Suppressor macrophage (primary cell): ENCODE measurements at regions not wholly inside any gene's neighbourhood (a gene's known extent, or its start where the extent isn't known, plus 50 kb on each side); places are given as distances from the start of the nearest gene placed in this dataset.

Experiments used
- DNase-seq, 4 experiments: peaks; one replicate each; pipeline ENCODE4 v3.0.0-alpha.2; 2020 to 2022

DNA sequence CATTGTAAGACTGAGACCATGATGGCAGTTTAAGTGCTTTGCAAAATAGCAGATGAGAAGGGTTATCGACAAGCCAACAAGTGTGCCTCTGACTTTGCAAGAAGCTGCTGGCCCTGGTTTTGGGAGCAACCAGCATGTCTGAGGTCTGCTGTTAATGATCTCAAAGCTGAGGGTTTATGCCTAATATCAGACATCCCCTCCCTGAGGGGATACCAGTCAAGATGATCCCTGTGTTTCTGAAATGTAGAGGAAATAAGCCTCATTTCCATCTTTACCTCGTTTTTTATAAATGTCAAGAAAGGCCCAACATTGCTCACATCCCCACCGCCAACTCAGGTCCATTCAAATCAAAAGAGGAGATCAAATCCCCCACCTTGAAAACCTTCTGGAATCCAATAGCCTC, 120.6 kb downstream of the MYCN start:
- no peak for DNase-seq

- DNase-seq, result no peak
Observed at GRCh38 chr2:16060125-16060935, 120.0 kb downstream of the MYCN start.

DNA sequence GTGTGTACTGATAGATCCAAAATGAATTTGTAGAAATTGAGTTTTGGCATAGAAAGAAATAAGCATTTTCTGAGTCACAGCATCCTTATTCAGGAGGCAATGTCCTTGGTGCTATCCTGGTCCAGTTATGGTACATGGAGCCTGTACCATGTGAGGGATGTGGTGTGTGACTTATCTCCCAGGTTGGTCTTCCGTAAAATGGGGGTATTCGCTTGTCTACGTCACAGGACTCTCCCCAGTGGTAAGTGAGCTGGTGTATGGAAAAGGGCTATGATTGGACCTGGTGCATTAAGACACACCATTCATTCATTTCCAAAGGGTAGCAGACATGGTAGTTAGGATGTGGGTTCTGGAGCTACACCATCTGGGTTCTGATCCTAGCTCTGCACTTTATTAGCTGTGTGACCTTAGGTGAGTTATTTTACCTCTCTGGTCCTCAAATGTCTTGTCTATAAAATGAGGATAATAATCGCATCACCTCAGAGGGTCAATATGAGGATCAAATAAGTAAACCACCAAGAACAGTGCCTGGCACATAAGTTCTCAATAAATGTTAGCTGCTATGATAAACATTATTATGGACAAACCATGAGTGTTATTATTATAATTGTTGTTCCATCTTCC, 119.2 kb downstream of the MYCN start:
- DNase-seq, result no peak

DNA sequence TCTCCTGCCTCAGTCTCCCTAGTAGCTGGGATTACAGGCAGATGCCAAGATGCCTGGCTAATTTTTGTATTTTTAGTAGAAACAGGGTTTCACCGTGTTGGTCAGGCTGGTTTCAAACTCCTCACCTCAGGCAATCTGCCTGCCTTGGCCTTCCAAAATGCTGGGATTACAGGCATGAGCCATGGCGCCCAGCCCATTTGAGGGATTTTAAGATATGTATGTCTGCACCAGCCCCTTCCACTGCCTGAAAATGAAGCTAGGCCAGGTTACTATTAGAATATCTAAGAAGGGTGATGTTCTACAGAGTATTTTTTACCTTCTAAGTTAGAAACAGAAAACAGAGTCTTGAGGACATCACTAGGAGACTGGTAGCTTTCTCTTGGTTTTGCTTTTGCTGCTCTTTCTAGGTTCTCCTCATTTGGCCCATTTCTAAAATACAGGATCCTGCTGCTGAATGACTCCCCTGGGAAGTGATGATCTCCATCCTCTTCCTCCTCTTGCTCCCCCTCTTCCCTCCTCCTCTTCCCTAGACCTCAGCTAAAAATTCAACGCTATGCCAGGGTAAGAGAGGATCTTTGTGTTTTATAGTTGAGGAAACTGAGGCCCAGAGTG, 118.5 kb downstream of the MYCN start:
- DNase-seq, result no peak

- no peak for DNase-seq
Observed at GRCh38 chr2:16058256-16058655, 117.9 kb downstream of the MYCN start.

DNA sequence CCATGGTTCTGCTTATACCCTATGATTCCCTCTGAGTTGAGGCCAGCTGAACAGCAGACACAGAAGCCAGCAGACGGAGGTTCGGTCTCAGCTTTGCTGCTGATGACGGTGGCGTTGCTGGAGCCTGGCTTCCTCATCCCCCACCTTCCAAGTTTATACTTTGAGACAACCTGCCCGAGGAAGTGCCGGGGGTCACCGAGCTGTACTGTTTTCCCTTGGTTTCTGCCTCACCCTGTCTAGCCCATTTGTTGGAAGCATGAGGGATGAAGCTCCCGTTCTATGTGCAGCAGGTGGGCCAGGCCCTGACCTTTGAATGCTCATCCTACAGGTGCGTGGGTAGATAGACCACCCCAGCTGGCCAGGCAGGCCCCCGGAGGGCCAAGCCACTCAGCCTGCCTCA, 117.3 kb downstream of the MYCN start:
- DNase-seq, result no peak

DNA sequence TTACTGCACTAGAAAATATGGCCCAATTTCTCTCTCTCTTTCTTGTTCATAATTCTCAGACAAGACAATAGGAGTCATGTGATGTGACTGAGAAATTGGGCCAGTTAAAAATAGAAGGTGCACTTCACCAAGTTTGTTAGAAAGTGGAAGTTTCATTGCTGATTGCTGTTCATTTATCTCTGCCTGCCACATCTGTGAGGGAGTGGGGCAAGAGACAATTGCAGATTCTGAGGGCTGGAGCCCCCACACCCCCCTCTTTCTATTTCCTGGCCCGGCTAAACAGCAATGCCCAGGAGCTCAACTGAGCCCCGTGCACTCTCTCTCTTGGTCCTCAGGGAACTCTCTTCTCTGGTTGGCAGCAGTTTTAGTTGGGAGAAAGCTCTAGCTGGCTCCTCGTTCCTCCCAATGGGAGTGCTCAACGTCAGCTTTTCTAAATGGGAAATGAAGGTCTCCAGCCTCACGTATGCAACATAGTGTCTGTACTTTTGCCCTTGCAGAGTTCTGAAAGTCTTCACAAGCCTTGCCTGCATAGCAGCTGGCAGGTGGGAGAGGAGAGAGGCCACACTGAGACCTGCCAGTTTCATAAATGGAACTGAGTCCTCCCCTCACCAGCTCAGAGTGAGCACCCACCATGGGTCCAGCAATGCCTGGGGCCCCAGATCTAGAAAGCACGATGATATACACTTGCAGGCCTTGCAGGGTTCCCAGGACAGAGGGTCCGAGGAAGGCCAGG, 115.7 kb downstream of the MYCN start:
- peak; percentile 29 to 68 (median 49) for DNase-seq

- no peak for DNase-seq
Observed at GRCh38 chr2:16053437-16054257, 113.3 kb downstream of the MYCN start.

GRCh38 chr2:16052571-16053052, 112.3 kb downstream of the MYCN start:
- DNase-seq, result peak; percentile 30 to 50 (median 45)

GRCh38 chr2:16051841-16052564, 111.7 kb downstream of the MYCN start:
- no peak for DNase-seq

DNA sequence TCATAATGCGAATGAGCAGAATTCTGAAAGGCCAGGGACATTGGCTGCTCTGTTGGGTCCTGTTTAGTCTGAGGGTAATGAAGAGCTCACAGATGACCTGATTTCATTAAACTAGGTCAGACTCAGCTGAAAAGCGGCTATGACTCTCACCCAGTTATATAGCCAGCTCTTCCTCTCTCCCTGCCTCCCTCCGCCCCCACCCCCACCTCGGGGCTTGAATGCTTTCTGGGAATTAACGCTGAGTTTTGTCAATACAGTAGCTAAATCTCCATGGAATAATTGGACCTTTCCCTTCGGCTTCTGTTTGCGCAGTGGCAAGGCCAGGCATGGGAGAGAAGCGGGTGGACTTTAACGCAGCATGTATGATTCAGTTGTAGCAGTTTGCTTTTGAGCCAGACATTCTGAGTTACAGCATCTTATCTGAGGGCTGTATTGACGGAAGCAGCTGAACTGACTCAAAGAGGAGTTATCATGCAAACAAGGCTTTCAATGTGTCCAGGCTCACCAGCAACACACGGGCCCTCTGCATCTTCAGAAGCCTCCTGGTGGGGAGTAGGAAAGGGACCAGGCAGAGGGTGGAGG, 110.6 kb downstream of the MYCN start:
- no peak for DNase-seq

DNA sequence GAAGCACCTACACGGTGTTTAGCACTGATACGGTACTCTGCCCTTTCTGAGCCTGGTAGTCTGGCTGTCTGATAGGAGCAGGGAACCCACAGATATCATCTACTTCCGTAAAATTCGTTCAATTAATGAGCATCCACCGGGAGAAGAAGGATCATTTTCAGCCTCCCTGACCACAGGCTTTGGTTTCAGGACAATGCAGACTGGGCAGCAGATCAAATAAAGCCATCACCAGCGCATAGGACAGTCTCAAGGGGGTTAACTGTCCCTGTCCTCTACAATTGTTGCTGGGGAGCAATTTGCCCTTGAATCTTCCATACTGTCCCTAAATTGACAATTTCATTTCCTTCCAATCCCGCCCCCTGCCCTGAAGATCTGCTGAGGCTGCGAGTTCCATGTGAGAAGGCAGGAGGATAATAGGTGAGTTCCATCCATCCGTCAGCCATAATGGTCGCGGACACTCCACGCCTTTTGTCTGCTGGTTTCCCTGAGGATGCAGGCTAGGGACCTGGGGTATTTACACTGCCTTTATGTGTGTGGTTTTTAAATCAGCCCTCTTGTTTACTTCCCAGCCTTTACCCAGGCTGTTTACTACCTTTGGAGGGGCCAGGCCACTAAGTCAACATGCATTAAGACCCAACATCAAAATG, 110.0 kb downstream of the MYCN start:
- DNase-seq, result no peak

GRCh38 chr2:16049406-16049805, 109.1 kb downstream of the MYCN start:
- no peak for DNase-seq

- DNase-seq, result no peak
Observed at GRCh38 chr2:16048466-16048865, 108.1 kb downstream of the MYCN start.

DNA sequence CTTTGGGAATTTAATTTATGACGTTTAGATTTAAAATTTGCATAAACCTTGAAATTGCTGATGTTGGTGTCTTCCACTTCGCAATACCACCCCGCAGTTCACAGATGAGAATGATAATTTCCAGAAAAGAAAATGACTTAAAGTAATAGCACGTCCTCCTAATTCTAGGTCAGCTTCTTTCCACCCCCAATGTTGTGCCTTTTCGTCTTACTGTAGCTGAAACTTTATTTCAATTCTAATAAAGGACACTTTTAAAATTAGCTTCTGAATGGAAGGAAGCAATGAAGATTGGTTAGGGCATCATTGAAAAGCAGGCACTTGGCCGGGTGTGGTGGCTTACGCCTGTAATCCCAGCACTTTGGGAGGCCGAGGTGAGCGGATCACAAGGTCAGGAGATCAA, 107.4 kb downstream of the MYCN start:
- no peak for DNase-seq

- DNase-seq, result no peak
Observed at GRCh38 chr2:16046649-16047048, 106.3 kb downstream of the MYCN start.

GRCh38 chr2:16045653-16046352, 105.5 kb downstream of the MYCN start:
- no peak for DNase-seq

DNA sequence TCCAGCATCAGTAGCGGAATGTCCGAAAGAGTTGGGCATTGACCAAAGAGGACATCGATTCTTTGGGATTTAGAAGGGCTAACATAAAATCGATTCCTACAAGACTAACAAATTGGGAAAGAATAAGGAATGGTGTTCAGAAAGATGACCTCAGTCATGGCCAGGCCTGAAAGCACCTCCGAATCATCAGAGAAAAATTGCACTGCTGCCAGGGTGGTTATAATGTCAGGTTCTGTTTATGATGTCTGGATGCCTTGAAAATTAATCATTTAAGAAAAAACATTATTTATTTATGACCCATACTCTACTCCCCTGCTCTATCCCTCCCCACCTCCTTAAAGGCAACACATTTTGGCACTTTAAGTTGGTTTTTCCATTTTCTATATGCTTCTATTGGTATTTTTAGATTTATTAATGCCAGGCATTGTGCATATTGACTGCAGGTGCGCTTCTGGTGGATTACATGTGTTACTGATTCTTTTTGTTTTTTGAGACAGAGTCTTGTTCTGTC, 104.7 kb downstream of the MYCN start:
- DNase-seq, result no peak

GRCh38 chr2:16043627-16044026, 103.3 kb downstream of the MYCN start:
- DNase-seq, result no peak

DNA sequence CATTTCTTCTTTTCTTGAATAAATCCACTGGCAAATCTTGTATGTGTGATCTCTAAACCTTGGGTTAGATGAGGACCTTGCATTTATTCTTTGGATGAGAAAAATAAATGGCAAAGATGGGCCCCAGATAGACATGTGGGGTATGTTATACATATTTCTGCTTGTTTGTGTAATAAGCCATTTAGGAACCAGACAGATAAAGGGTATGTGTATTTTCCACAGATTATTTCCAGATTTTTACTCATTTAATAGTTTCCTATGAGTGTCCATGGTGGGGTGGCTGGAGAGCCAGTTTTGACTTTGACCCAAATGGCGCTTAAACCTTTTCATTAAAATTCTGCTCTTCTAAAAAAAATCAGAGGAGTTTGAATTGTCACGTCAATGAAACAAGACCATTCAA, 102.8 kb downstream of the MYCN start:
- DNase-seq, result peak in 1 of 4 experiments; percentile 34
